Astrocyte of the cerebellum (primary cell): ENCODE measurements at regions not wholly inside any gene's neighbourhood (a gene's known extent, or its start where the extent isn't known, plus 50 kb on each side); places are given as distances from the start of the nearest gene placed in this dataset.

Experiments used
- DNase-seq: peaks from one replicate; pipeline ENCODE4 v3.0.0-alpha.2; 2011; ENCODE audit warnings: low read depth
- H3K4me3 ChIP-seq: 2 replicates; pipeline ENCODE4 v1.5.1; 2011; ENCODE audit warnings: mild to moderate bottlenecking, low read depth, low read length, moderate library complexity
- CTCF ChIP-seq: IDR thresholded peaks from 2 replicates; pipeline ENCODE4 v1.5.1; 2012; ENCODE audit warnings: low read length, low read depth, moderate library complexity, mild to moderate bottlenecking; ENCODE audit errors: missing control alignments
- in situ Hi-C: cut with HindIII; loops from 2 replicates; pipeline ENCODE4 v1.10.0; 2017; ENCODE audit warnings: low sequenced_read_pairs

GRCh38 chr10:75332081-75332480 is 69.5 kb downstream of the ZNF503 start:
- in situ Hi-C loops: no loop called here
- no peak overlapping the region for H3K4me3 ChIP-seq
- no peak for DNase-seq
- TF ChIP-seq CTCF: no peak

- no peak overlapping the region for H3K4me3 ChIP-seq
- in situ Hi-C loops: no loop called here
- no peak for TF ChIP-seq CTCF
- DNase-seq: no peak
Observed at GRCh38 chr10:75331081-75331480, 70.5 kb downstream of the ZNF503 start.

GRCh38 chr10:75329190-75329745 is 72.3 kb downstream of the ZNF503 start:
- no peak overlapping the region for H3K4me3 ChIP-seq
- no peak for DNase-seq
- no peak for TF ChIP-seq CTCF
- in situ Hi-C loops: no loop called here

GRCh38 chr10:75326306-75326705 is 75.3 kb downstream of the ZNF503 start:
- no peak overlapping the region for H3K4me3 ChIP-seq
- DNase-seq: no peak
- in situ Hi-C loops: no loop called here
- TF ChIP-seq CTCF: no peak

GRCh38 chr10:75319274-75319673 is 82.3 kb downstream of the ZNF503 start:
- in situ Hi-C loops: no loop called here
- no peak overlapping the region for H3K4me3 ChIP-seq
- DNase-seq: no peak
- no peak for TF ChIP-seq CTCF

GRCh38 chr10:75314570-75314969 is 78.8 kb upstream of the COMTD1 start:
- TF ChIP-seq CTCF: no peak
- DNase-seq: no peak
- no peak overlapping the region for H3K4me3 ChIP-seq
- in situ Hi-C loops: no loop called here

- in situ Hi-C loops: no loop called here
- no peak overlapping the region for H3K4me3 ChIP-seq
- no peak for DNase-seq
- TF ChIP-seq CTCF: no peak
Observed at GRCh38 chr10:75312440-75312839, 76.7 kb upstream of the COMTD1 start.
